GM18499 (cell line): ENCODE measurements at regions not wholly inside any gene's neighbourhood (a gene's known extent, or its start where the extent isn't known, plus 50 kb on each side); places are given as distances from the start of the nearest gene placed in this dataset.

Source experiments
- ATAC-seq: cut with Tn5 transposase; IDR thresholded peaks from one replicate; pipeline ENCODE4 v1.9.1; 2021; ENCODE audit warnings: moderate number of reproducible peaks; ENCODE audit not compliant: insufficient read depth, unreplicated experiment

- no peak for ATAC-seq
Measured at GRCh38 chr5:155189981-155190380, 176.4 kb downstream of the KIF4B start.

- ATAC-seq, result no peak
Measured at GRCh38 chr5:155193029-155193428, 179.5 kb downstream of the KIF4B start.

GRCh38 chr5:155193483-155194107 is 180.0 kb downstream of the KIF4B start:
- no peak for ATAC-seq

GRCh38 chr5:155200608-155201007 is 187.1 kb downstream of the KIF4B start:
- ATAC-seq, result no peak

- no peak for ATAC-seq
Measured at GRCh38 chr5:155211764-155212163, 198.2 kb downstream of the KIF4B start.

GRCh38 chr5:155222393-155222792 is 208.8 kb downstream of the KIF4B start:
- ATAC-seq, result no peak

GRCh38 chr5:155229135-155229534 is 215.6 kb downstream of the KIF4B start:
- ATAC-seq, result no peak

- no peak for ATAC-seq
Measured at GRCh38 chr5:155239803-155240202, 226.2 kb downstream of the KIF4B start.

- no peak for ATAC-seq
Measured at GRCh38 chr5:155250596-155250995, 237.0 kb downstream of the KIF4B start.

- ATAC-seq, result no peak
Measured at GRCh38 chr5:155252025-155252424, 238.5 kb downstream of the KIF4B start.

GRCh38 chr5:155252717-155253116 is 239.2 kb downstream of the KIF4B start:
- ATAC-seq, result no peak

- no peak for ATAC-seq
Measured at GRCh38 chr5:155254399-155254798, 240.8 kb downstream of the KIF4B start.

GRCh38 chr5:155258161-155258560 is 244.6 kb downstream of the KIF4B start:
- no peak for ATAC-seq

- no peak for ATAC-seq
Measured at GRCh38 chr5:155259648-155260047, 246.1 kb downstream of the KIF4B start.

- ATAC-seq, result no peak
Measured at GRCh38 chr5:155260798-155261197, 247.2 kb downstream of the KIF4B start.

GRCh38 chr5:155263381-155263780 is 249.8 kb downstream of the KIF4B start:
- ATAC-seq, result no peak

- no peak for ATAC-seq
Measured at GRCh38 chr5:155264809-155265208, 251.3 kb downstream of the KIF4B start.

- ATAC-seq, result no peak
Measured at GRCh38 chr5:155268770-155269425, 255.3 kb downstream of the KIF4B start.

- no peak for ATAC-seq
Measured at GRCh38 chr5:155270725-155271124, 257.2 kb downstream of the KIF4B start.

- no peak for ATAC-seq
Measured at GRCh38 chr5:155274484-155274883, 260.9 kb downstream of the KIF4B start.

- no peak for ATAC-seq
Measured at GRCh38 chr5:155275222-155275621, 261.7 kb downstream of the KIF4B start.

- ATAC-seq, result no peak
Measured at GRCh38 chr5:155276231-155276630, 262.7 kb downstream of the KIF4B start.
